Colonic mucosa (tissue), 4 donors: ENCODE measurements at regions not wholly inside any gene's neighbourhood (a gene's known extent, or its start where the extent isn't known, plus 50 kb on each side); places are given as distances from the start of the nearest gene placed in this dataset.

Experiments
- DNase-seq: peaks from one replicate; pipeline ENCODE4 v3.0.0-alpha.2; 2020
- H3K27ac ChIP-seq: fragments of 200-600 bp; one replicate; pipeline ENCODE4 v1.8.0; 2021
- H3K27me3 ChIP-seq: fragments of 200-600 bp; one replicate; pipeline ENCODE4 v1.8.0; 2021
- H3K36me3 ChIP-seq: fragments of 200-600 bp; one replicate; pipeline ENCODE4 v1.8.0; 2021
- H3K4me1 ChIP-seq: fragments of 200-600 bp; one replicate; pipeline ENCODE4 v1.8.0; 2021; ENCODE audit warnings: mild to moderate bottlenecking
- H3K4me3 ChIP-seq: fragments of 200-600 bp; one replicate; pipeline ENCODE4 v1.8.0; 2021
- H3K9ac ChIP-seq, 2 donors: one replicate each; pipeline ENCODE4 v1.7.0; 2013; ENCODE audit warnings: control low read depth in 2 of 2, low read depth in 2 of 2, low read length in 2 of 2
- H3K9me3 ChIP-seq: fragments of 200-600 bp; one replicate; pipeline ENCODE4 v1.8.0; 2021
- CTCF ChIP-seq: fragments of 200-600 bp; IDR thresholded peaks from one replicate; pipeline ENCODE4 v1.8.0; 2022; ENCODE audit warnings: antibody characterized with exemption, mild to moderate bottlenecking
- intact Hi-C: fragments of 100-400 bp; cut with DNase I; formaldehyde crosslinking; loops from one replicate; pipeline ENCODE4 v1.14.1; 2022
- donor health status: healthy.
- donor health status: DM: no; HTN: no; CAD: no.
- donor health status: DM: no; HTN: no; CAD: no.

GRCh38 chr20:60581606-60582115 is 623.4 kb downstream of the CDH26 start:
- Histone ChIP-seq H3K27ac (no peak overlapping the region), H3K9ac (no peak overlapping the region), H3K27me3 (no peaks in the 10 kb centered on the region), H3K9me3 (no peaks in the 10 kb centered on the region), H3K4me1 (no peaks in the 10 kb centered on the region), H3K36me3 (no peaks in the 10 kb centered on the region), H3K4me3 (no peak overlapping the region)
- no peak for TF ChIP-seq CTCF
- intact Hi-C loops, result no loop called here
- no peak for DNase-seq

GRCh38 chr20:60583741-60584140 is 625.5 kb downstream of the CDH26 start:
- intact Hi-C loops, result no loop called here
- H3K27ac ChIP-seq, result no peak overlapping the region
- H3K9ac ChIP-seq, result no peak overlapping the region

GRCh38 chr20:60584221-60584620 is 626.0 kb downstream of the CDH26 start:
- no peak overlapping the region for H3K9ac ChIP-seq
- intact Hi-C loops, result no loop called here
- no peaks in the 10 kb centered on the region for H3K27me3 ChIP-seq
- no peak for TF ChIP-seq CTCF
- no peak overlapping the region for H3K4me3 ChIP-seq
- H3K36me3 ChIP-seq, result no peaks in the 10 kb centered on the region
- H3K27ac ChIP-seq, result no peak overlapping the region
- no peaks in the 10 kb centered on the region for H3K4me1 ChIP-seq
- H3K9me3 ChIP-seq, result no peaks in the 10 kb centered on the region
- DNase-seq, result no peak

More at GRCh38 chr20:60583741-60584140, 625.5 kb downstream of the CDH26 start:
- Histone ChIP-seq H3K4me1 (no peaks in the 10 kb centered on the region), H3K36me3 (no peaks in the 10 kb centered on the region), H3K9me3 (no peaks in the 10 kb centered on the region), H3K4me3 (no peak overlapping the region), H3K27me3 (no peaks in the 10 kb centered on the region)
- no peak for TF ChIP-seq CTCF
- no peak for DNase-seq

DNA sequence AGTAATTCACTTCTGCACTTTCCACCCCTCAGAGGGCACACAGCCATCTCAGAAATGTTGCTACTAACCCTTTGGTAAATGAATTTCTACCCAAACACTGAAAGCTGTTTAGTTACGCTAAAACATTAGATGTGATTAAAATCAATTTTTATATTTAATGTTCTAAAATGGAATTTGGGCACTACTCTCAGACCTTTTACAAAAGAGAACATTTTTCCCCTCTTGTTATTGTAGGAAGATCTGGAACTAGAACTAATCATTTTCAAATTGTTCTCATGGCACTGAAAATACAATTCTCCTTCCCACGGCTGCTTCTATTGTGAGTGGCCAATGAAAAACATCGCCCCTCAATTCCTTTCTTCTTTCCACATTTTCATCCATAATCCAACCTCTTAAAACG is 627.4 kb downstream of the CDH26 start:
- no peaks in the 10 kb centered on the region for H3K27me3 ChIP-seq
- no peak overlapping the region for H3K27ac ChIP-seq
- H3K4me3 ChIP-seq, result no peak overlapping the region
- H3K4me1 ChIP-seq, result no peaks in the 10 kb centered on the region
- no peak for TF ChIP-seq CTCF
- intact Hi-C loops, result no loop called here
- no peak for DNase-seq
- H3K9me3 ChIP-seq, result no peaks in the 10 kb centered on the region
- no peak overlapping the region for H3K9ac ChIP-seq
- no peaks in the 10 kb centered on the region for H3K36me3 ChIP-seq

GRCh38 chr20:60586269-60587050 is 628.2 kb downstream of the CDH26 start:
- no peak for DNase-seq

More at GRCh38 chr20:60586269-60587050, 628.2 kb downstream of the CDH26 start:
- H3K9me3 ChIP-seq, result no peaks in the 10 kb centered on the region
- TF ChIP-seq CTCF, result no peak
- H3K9ac ChIP-seq, result no peak overlapping the region
- no peaks in the 10 kb centered on the region for H3K36me3 ChIP-seq
- no peaks in the 10 kb centered on the region for H3K27me3 ChIP-seq
- intact Hi-C loops, result no loop called here
- no peaks in the 10 kb centered on the region for H3K4me1 ChIP-seq
- H3K27ac ChIP-seq, result no peak overlapping the region
- H3K4me3 ChIP-seq, result no peak overlapping the region
